ENCODE measurements at regions not wholly inside any gene's neighbourhood (a gene's known extent, or its start where the extent isn't known, plus 50 kb on each side); places are given as distances from the start of the nearest gene placed in this dataset.
"Not testable (repeated sequence)": the region's sequence is repeated elsewhere in the genome, so short reads cannot be mapped to it uniquely, and the experiment has no call there.

- TF ChIP-seq EZH2 (IDR thresholded peaks at IDR 0.05; ENCODE audit: low read depth): no peak
- TF ChIP-seq, protein P1, sequence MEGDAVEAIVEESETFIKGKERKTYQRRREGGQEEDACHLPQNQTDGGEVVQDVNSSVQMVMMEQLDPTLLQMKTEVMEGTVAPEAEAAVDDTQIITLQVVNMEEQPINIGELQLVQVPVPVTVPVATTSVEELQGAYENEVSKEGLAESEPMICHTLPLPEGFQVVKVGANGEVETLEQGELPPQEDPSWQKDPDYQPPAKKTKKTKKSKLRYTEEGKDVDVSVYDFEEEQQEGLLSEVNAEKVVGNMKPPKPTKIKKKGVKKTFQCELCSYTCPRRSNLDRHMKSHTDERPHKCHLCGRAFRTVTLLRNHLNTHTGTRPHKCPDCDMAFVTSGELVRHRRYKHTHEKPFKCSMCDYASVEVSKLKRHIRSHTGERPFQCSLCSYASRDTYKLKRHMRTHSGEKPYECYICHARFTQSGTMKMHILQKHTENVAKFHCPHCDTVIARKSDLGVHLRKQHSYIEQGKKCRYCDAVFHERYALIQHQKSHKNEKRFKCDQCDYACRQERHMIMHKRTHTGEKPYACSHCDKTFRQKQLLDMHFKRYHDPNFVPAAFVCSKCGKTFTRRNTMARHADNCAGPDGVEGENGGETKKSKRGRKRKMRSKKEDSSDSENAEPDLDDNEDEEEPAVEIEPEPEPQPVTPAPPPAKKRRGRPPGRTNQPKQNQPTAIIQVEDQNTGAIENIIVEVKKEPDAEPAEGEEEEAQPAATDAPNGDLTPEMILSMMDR (conservative IDR thresholded peaks at IDR 0.05): no peak
- ChIA-PET POLR2A (ENCODE audit: unreplicated experiment) (no interaction called here), CTCF (no interaction called here)
- Histone ChIP-seq H3K4me1 (replicated peaks; ENCODE audit: insufficient read depth) (no peaks in the 10 kb centered on the region), H3K27me3 (ENCODE audit: insufficient read depth, low read depth) (no peaks in the 10 kb centered on the region), H3K4me2 (no peak overlapping the region), H3K36me3 (ENCODE audit: low read depth) (no peaks in the 10 kb centered on the region), H3K4me3 (no peak overlapping the region), H3K9me2 (ENCODE audit: insufficient read depth) (no peaks in the 10 kb centered on the region; the same call in 1 of the 2 replicates), H2AFZ (no peak overlapping the region), H3K79me2 (ENCODE audit: low read depth) (no peaks in the 10 kb centered on the region), H3K27ac (no peak overlapping the region), H4K20me1 (ENCODE audit: insufficient read depth) (no peaks in the 10 kb centered on the region), H3K9me3 (ENCODE audit: insufficient read depth, low read depth) (no peaks in the 10 kb centered on the region), H3F3A (ENCODE audit: insufficient read depth, low read depth) (no peaks in the 10 kb centered on the region)
- DNase-seq: no peak
- no TSS peak for BruUV-seq (replicated peaks)
- intact Hi-C loops (cut with micrococcal nuclease; ENCODE audit: unreplicated experiment): no loop called here
Observed at GRCh38 chr2:129502781-129503180, 476.7 kb upstream of the RAB6C start.

DNA sequence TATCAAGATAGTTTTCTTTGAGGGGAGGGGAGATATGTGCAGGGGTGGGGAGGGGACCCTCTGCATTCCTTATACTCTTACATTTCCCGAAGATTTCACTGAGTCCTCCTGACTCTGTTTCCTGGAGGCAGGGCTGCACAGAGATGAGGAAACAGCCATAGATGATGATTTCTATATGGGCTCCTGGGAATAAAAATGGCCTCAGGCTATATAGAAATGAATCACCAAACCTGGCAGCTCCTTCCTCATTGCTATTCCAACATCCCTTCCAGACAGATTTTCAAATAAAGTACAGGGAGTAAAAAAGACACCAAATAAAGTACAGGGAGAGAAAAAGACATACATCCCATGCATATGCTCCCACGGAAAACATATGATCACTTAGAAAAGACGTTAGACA, 474.8 kb upstream of the RAB6C start:
- H3K9me3 ChIP-seq (ENCODE audit: insufficient read depth, low read depth): no peaks in the 10 kb centered on the region
- H3K27ac ChIP-seq: no peak overlapping the region
- POLR2A ChIA-PET (ENCODE audit: unreplicated experiment): no interaction called here
- no peak overlapping the region for H3K4me2 ChIP-seq
- no peaks in the 10 kb centered on the region; the same call in 1 of the 2 replicates for H3K9me2 ChIP-seq (ENCODE audit: insufficient read depth)
- TF ChIP-seq, protein P1 (conservative IDR thresholded peaks at IDR 0.05): no peak
- no peak for TF ChIP-seq EZH2 (IDR thresholded peaks at IDR 0.05; ENCODE audit: low read depth)
- no peaks in the 10 kb centered on the region for H3K79me2 ChIP-seq (ENCODE audit: low read depth)
- no peaks in the 10 kb centered on the region for H4K20me1 ChIP-seq (ENCODE audit: insufficient read depth)
- BruUV-seq (replicated peaks): no TSS peak
- no peaks in the 10 kb centered on the region for H3F3A ChIP-seq (ENCODE audit: insufficient read depth, low read depth)
- no peaks in the 10 kb centered on the region for H3K27me3 ChIP-seq (ENCODE audit: insufficient read depth, low read depth)
- no peak for DNase-seq
- intact Hi-C loops (cut with micrococcal nuclease; ENCODE audit: unreplicated experiment): no loop called here
- H2AFZ ChIP-seq: no peak overlapping the region
- H3K36me3 ChIP-seq (ENCODE audit: low read depth): no peaks in the 10 kb centered on the region
- no peaks in the 10 kb centered on the region for H3K4me1 ChIP-seq (replicated peaks; ENCODE audit: insufficient read depth)
- H3K4me3 ChIP-seq: no peak overlapping the region
- CTCF ChIA-PET: no interaction called here

DNA sequence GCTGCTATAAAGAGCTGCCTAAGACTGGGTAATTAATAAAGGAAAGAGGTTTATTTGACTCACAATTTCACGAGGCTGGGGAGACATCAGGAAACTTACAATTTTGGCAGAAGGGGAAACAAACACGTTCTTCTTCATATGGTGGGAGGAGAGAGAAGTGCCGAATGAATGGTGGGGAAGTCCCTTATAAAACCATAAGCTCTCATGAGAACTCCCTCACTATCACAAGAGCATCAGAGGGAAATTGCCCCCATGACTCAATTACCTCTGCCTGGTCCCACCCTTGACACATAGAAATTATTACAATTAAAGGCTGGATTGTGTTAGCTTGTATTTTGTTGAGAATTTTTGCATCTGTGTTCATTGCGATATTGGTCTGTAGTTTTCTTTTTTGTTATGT, 460.5 kb upstream of the RAB6C start:
- no peak overlapping the region for H3K4me3 ChIP-seq
- no peaks in the 10 kb centered on the region for H3F3A ChIP-seq (ENCODE audit: insufficient read depth, low read depth)
- no peak for TF ChIP-seq EZH2 (IDR thresholded peaks at IDR 0.05; ENCODE audit: low read depth)
- TF ChIP-seq, protein P1 (conservative IDR thresholded peaks at IDR 0.05): no peak
- ChIA-PET POLR2A (ENCODE audit: unreplicated experiment) (no interaction called here), CTCF (no interaction called here)
- H4K20me1 ChIP-seq (ENCODE audit: insufficient read depth): no peaks in the 10 kb centered on the region
- intact Hi-C loops (cut with micrococcal nuclease; ENCODE audit: unreplicated experiment): no loop called here
- H3K36me3 ChIP-seq (ENCODE audit: low read depth): no peaks in the 10 kb centered on the region
- H3K4me1 ChIP-seq (replicated peaks; ENCODE audit: insufficient read depth): no peaks in the 10 kb centered on the region
- no peak for DNase-seq
- no peaks in the 10 kb centered on the region for H3K9me3 ChIP-seq (ENCODE audit: insufficient read depth, low read depth)
- H3K79me2 ChIP-seq (ENCODE audit: low read depth): no peaks in the 10 kb centered on the region
- no TSS peak for BruUV-seq (replicated peaks)
- H3K27me3 ChIP-seq (ENCODE audit: insufficient read depth, low read depth): no peaks in the 10 kb centered on the region
- H2AFZ ChIP-seq: no peak overlapping the region
- H3K27ac ChIP-seq: no peak overlapping the region
- no peaks in the 10 kb centered on the region for H3K9me2 ChIP-seq (ENCODE audit: insufficient read depth)
- H3K4me2 ChIP-seq: no peak overlapping the region

GRCh38 chr2:129532158-129532557, 447.3 kb upstream of the RAB6C start:
- H3K4me1 ChIP-seq (replicated peaks; ENCODE audit: insufficient read depth); DNase-seq; H3K4me2 ChIP-seq; intact Hi-C loops (cut with micrococcal nuclease; ENCODE audit: unreplicated experiment); H3K9me2 ChIP-seq (ENCODE audit: insufficient read depth); H3K36me3 ChIP-seq (ENCODE audit: low read depth); CTCF ChIA-PET; H3K27ac ChIP-seq; H3K79me2 ChIP-seq (ENCODE audit: low read depth); H3K27me3 ChIP-seq (ENCODE audit: insufficient read depth, low read depth); H3K9me3 ChIP-seq (ENCODE audit: insufficient read depth, low read depth); H3K4me3 ChIP-seq; POLR2A ChIA-PET (ENCODE audit: unreplicated experiment); H4K20me1 ChIP-seq (ENCODE audit: insufficient read depth); BruUV-seq (replicated peaks); H3F3A ChIP-seq (ENCODE audit: insufficient read depth, low read depth); H2AFZ ChIP-seq: not testable (repeated sequence)
